Epithelial cell of esophagus (primary cell): ENCODE measurements at regions not wholly inside any gene's neighbourhood (a gene's known extent, or its start where the extent isn't known, plus 50 kb on each side); places are given as distances from the start of the nearest gene placed in this dataset.

Source experiments
- DNase-seq: peaks from one replicate; pipeline ENCODE4 v3.0.0; 2010; ENCODE audit warnings: low read depth
- H3K4me3 ChIP-seq: 2 replicates; pipeline ENCODE4 v1.5.1; 2011; ENCODE audit warnings: mild to moderate bottlenecking, low read length, control low read depth
- TF ChIP-seq, protein P1 (sequence below): IDR thresholded peaks from 2 replicates; pipeline ENCODE4 v1.5.1; 2011; ENCODE audit warnings: low read depth, mild to moderate bottlenecking, low read length, control low read depth, inconsistent platforms; ENCODE audit not compliant: insufficient read depth; ENCODE audit errors: missing control alignments

- DNase-seq = peak; percentile 84
- H3K4me3 ChIP-seq = no peak overlapping the region
- TF ChIP-seq, protein P1, sequence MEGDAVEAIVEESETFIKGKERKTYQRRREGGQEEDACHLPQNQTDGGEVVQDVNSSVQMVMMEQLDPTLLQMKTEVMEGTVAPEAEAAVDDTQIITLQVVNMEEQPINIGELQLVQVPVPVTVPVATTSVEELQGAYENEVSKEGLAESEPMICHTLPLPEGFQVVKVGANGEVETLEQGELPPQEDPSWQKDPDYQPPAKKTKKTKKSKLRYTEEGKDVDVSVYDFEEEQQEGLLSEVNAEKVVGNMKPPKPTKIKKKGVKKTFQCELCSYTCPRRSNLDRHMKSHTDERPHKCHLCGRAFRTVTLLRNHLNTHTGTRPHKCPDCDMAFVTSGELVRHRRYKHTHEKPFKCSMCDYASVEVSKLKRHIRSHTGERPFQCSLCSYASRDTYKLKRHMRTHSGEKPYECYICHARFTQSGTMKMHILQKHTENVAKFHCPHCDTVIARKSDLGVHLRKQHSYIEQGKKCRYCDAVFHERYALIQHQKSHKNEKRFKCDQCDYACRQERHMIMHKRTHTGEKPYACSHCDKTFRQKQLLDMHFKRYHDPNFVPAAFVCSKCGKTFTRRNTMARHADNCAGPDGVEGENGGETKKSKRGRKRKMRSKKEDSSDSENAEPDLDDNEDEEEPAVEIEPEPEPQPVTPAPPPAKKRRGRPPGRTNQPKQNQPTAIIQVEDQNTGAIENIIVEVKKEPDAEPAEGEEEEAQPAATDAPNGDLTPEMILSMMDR = peak; percentile 98
Observed at GRCh38 chr13:31044364-31045285, 112.2 kb downstream of the TEX26 start.

GRCh38 chr13:31043957-31044356, 111.5 kb downstream of the TEX26 start:
- no peak overlapping the region for H3K4me3 ChIP-seq
- TF ChIP-seq, protein P1 = peak; percentile 30
- no peak for DNase-seq

GRCh38 chr13:31042481-31043165, 110.2 kb downstream of the TEX26 start:
- TF ChIP-seq, protein P1 = no peak
- no peak for DNase-seq

DNA sequence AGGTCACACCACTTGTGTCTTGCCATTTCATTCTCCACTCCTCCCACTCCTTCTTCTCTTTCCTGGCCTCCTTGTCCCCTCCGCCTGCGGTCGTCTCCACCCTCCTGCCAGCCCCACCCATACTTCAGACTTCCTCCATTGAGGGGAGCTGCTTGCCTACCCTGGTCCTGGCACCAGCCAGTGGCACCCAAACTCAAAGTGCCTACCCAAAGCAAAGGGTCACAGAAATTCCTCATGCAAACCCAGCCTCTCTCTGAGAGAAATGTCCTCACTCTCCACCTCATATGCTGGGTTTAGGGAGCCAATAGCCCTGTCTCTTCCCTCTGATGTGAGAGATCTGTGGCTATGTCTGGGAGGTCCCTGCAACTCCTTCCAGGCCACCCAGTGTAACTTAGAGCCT, 109.6 kb downstream of the TEX26 start:
- no peak for DNase-seq
- H3K4me3 ChIP-seq = no peak overlapping the region
- TF ChIP-seq, protein P1 = no peak

More at GRCh38 chr13:31042481-31043165, 110.2 kb downstream of the TEX26 start:
- no peak overlapping the region for H3K4me3 ChIP-seq

DNA sequence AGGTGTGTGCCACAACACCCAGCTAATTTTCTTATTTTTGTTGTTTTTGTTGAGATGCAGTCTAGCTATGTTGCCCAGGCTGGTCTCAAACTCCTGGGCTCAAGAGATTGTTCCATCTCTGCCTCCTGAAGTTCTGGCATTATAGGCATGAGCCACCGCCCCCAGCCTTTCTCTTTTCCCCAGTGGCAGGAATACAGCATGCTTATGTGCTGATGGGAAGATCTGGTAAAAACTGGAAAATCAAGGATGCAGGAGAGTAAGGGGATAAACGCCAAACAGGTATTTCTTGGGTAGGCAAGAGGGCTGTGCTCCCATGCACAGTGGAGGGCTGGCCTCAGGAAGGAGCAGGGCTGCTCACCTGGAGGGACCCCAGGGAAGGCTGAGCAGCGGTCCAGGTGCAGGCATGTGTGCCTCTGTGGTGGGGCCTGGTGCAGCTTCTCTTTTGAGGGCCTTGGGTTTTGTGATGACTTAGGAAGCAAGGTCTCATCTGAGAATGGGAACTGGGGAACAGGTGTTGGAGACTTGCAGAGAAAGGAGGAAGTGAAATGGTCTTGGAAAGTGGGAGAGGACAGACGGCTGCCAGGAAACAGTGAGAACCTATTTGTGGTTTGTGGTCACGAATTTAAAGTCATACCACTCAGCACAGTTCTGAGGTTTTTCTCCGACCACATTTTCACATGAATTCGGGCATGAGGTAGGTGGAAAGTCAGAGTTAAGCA, 106.5 kb downstream of the TEX26 start:
- H3K4me3 ChIP-seq = no peak overlapping the region
- TF ChIP-seq, protein P1 = no peak
- no peak for DNase-seq

- TF ChIP-seq, protein P1 = no peak
- DNase-seq = no peak
- no peak overlapping the region for H3K4me3 ChIP-seq
Observed at GRCh38 chr13:31037874-31038500, 105.5 kb downstream of the TEX26 start.
